Upper lobe of right lung (tissue), 1 donor: ENCODE measurements at regions not wholly inside any gene's neighbourhood (a gene's known extent, or its start where the extent isn't known, plus 50 kb on each side); places are given as distances from the start of the nearest gene placed in this dataset.
A peak's percentile ranks its signal among the peaks of the same experiment; 100 is the strongest.

Experiments used
- ATAC-seq: fragments of 200-7000 bp; cut with Tn5 transposase; one replicate; pipeline ENCODE4 v1.9.1; 2020; ENCODE audit warnings: mild to moderate bottlenecking, moderate library complexity
- DNase-seq: peaks from one replicate; pipeline ENCODE4 v3.0.0-alpha.2; 2020
- H3K27ac ChIP-seq: fragments of 200-600 bp; one replicate; pipeline ENCODE4 v1.8.0; 2022
- H3K27me3 ChIP-seq: fragments of 200-600 bp; one replicate; pipeline ENCODE4 v1.8.0; 2022; ENCODE audit warnings: mild to moderate bottlenecking
- H3K36me3 ChIP-seq: fragments of 200-600 bp; one replicate; pipeline ENCODE4 v1.8.0; 2022
- H3K4me1 ChIP-seq: fragments of 200-600 bp; one replicate; pipeline ENCODE4 v1.8.0; 2022
- H3K4me3 ChIP-seq: fragments of 200-600 bp; one replicate; pipeline ENCODE4 v1.8.0; 2022; ENCODE audit warnings: mild to moderate bottlenecking
- H3K9me3 ChIP-seq: fragments of 200-600 bp; one replicate; pipeline ENCODE4 v1.8.0; 2022
- intact Hi-C: fragments of 100-400 bp; cut with DNase I; formaldehyde crosslinking; loops from one replicate; pipeline ENCODE4 v1.11.0; 2022
- TF ChIP-seq, protein P1 (sequence below): fragments of 200-600 bp; IDR thresholded peaks from one replicate; pipeline ENCODE4 v1.8.0; 2022; ENCODE audit warnings: antibody characterized with exemption
- donor health status: DM: no; HTN: yes; CAD: no; lungs with severe emphysema.

DNA sequence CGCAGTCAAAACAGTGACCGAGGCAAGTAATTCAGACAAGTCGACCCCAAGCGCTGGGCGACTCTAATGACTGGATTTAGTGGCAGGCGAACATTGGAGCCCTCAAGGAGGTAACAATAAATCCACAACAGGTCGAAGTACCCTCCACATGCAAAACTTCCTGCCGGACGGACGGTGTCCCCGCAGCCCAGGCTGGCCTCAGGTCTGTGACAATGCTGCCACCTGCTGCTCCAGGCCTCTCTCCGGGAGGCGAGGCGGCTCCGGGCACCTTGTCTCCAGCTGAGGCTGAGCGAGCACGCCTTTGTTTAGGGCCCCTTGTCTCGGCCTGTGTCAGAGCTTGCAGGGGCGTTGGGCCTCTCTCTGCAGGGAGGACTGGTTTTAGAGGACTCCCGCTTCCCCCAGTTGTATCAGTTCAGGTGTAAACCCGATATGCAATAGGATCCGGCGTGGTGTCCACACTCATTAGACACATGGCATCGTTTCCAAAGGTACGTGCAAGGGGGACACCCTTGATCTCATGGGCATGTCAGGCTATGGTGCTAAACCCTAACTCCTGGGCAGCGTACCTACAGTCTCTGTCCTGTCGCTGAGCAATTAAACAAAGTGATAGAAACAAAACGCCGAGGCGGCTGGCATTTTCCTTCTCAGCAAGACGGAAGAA is 628.0 kb upstream of the ADAMTS16 start:
- DNase-seq (peak; percentile 88), ATAC-seq (peak; percentile 95)
- H3K9me3 ChIP-seq: no peaks in the 10 kb centered on the region
- no peaks in the 10 kb centered on the region for H3K27me3 ChIP-seq
- no peaks in the 10 kb centered on the region for H3K36me3 ChIP-seq
- H3K27ac ChIP-seq: no peak overlapping the region
- intact Hi-C loops: no loop called here
- TF ChIP-seq, protein P1, sequence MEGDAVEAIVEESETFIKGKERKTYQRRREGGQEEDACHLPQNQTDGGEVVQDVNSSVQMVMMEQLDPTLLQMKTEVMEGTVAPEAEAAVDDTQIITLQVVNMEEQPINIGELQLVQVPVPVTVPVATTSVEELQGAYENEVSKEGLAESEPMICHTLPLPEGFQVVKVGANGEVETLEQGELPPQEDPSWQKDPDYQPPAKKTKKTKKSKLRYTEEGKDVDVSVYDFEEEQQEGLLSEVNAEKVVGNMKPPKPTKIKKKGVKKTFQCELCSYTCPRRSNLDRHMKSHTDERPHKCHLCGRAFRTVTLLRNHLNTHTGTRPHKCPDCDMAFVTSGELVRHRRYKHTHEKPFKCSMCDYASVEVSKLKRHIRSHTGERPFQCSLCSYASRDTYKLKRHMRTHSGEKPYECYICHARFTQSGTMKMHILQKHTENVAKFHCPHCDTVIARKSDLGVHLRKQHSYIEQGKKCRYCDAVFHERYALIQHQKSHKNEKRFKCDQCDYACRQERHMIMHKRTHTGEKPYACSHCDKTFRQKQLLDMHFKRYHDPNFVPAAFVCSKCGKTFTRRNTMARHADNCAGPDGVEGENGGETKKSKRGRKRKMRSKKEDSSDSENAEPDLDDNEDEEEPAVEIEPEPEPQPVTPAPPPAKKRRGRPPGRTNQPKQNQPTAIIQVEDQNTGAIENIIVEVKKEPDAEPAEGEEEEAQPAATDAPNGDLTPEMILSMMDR: peak; percentile 45
- H3K4me3 ChIP-seq: peak overlapping the region; percentile 32
- no peaks in the 10 kb centered on the region for H3K4me1 ChIP-seq

GRCh38 chr5:4513381-4513780 is 626.7 kb upstream of the ADAMTS16 start:
- TF ChIP-seq, protein P1: no peak
- DNase-seq: no peak
- H3K27me3 ChIP-seq: no peaks in the 10 kb centered on the region
- no peak for ATAC-seq
- H3K4me1 ChIP-seq: no peaks in the 10 kb centered on the region
- H3K27ac ChIP-seq: no peak overlapping the region
- H3K9me3 ChIP-seq: no peaks in the 10 kb centered on the region
- intact Hi-C loops: no loop called here
- H3K36me3 ChIP-seq: no peaks in the 10 kb centered on the region
- no peak overlapping the region for H3K4me3 ChIP-seq

DNA sequence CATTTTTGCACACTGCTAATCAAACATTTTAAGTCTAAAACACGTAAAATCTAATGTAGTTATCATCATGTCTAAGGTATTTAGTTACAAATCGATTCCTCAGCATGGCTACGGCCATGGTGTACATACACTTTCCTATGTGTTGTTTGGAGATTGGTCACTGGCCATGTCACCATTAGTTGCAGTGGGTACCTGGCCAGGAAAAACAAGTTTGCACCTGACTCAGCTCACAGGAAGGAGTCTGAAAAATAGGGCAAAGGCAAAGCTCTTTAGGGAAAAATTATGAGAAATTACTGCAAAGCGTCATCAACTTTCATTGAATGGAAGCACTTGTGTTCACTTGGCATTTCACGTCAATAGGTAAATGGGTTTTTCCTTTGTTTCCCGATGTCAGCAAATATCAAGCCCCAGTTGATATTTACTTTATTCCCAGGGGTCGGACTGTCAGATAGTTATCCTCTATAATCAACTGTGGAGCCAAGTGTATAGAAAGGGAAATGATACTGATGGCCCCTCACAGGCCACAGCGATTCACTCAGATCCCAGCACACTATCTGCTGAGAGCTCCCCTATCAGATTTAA is 626.0 kb upstream of the ADAMTS16 start:
- no peak overlapping the region for H3K27ac ChIP-seq
- TF ChIP-seq, protein P1: no peak
- ATAC-seq: no peak
- intact Hi-C loops: no loop called here
- no peaks in the 10 kb centered on the region for H3K4me1 ChIP-seq
- no peaks in the 10 kb centered on the region for H3K27me3 ChIP-seq
- H3K36me3 ChIP-seq: no peaks in the 10 kb centered on the region
- no peak for DNase-seq
- no peaks in the 10 kb centered on the region for H3K9me3 ChIP-seq
- H3K4me3 ChIP-seq: no peak overlapping the region

GRCh38 chr5:4518903-4519672 is 621.0 kb upstream of the ADAMTS16 start:
- Histone ChIP-seq H3K4me1 (no peaks in the 10 kb centered on the region), H3K27ac (no peak overlapping the region), H3K4me3 (no peak overlapping the region), H3K9me3 (no peaks in the 10 kb centered on the region), H3K27me3 (no peaks in the 10 kb centered on the region), H3K36me3 (no peaks in the 10 kb centered on the region)
- intact Hi-C loops: no loop called here
- no peak for DNase-seq
- no peak for ATAC-seq
- TF ChIP-seq, protein P1: no peak

- Histone ChIP-seq H3K9me3 (no peaks in the 10 kb centered on the region), H3K27ac (no peak overlapping the region), H3K4me3 (no peak overlapping the region), H3K27me3 (no peaks in the 10 kb centered on the region), H3K4me1 (no peaks in the 10 kb centered on the region), H3K36me3 (no peaks in the 10 kb centered on the region)
- ATAC-seq: no peak
- DNase-seq: no peak
- TF ChIP-seq, protein P1: no peak
- intact Hi-C loops: no loop called here
These were observed 619.6 kb upstream of the ADAMTS16 start for GRCh38 chr5:4520559-4520958.
